Natural killer cell treated with Interleukin-12 subunit alpha and Interleukin-12 subunit beta and Interleukin-15 and Interleukin-18, amount 100 ng/mL, for 72 hours (primary cell): ENCODE measurements at regions not wholly inside any gene's neighbourhood (a gene's known extent, or its start where the extent isn't known, plus 50 kb on each side); places are given as distances from the start of the nearest gene placed in this dataset.
"Not testable (repeated sequence)": the region's sequence is repeated elsewhere in the genome, so short reads cannot be mapped to it uniquely, and the experiment has no call there.

ENCODE experiments used
- ATAC-seq, 2 donors: fragments of 150-1000 bp; cut with Tn5 transposase in 1 of 2; sonication (Bioruptor Pico), chemical (Tn5 transposase) in 1 of 2; 2 replicates each; pipeline ENCODE4 v1.10.0; 2021
- DNase-seq: peaks from one replicate; pipeline ENCODE4 v3.0.0; 2022; ENCODE audit warnings: low spot score
- H3K27ac Mint-ChIP-seq, 2 donors: 1 replicate in 1 of 2; 2 replicates in 1 of 2; pipeline ENCODE4 v1.8.0; 2022; ENCODE audit warnings: mixed read lengths in 2 of 2, mild to moderate bottlenecking in 1 of 2, moderate library complexity in 1 of 2
- H3K27me3 Mint-ChIP-seq, 2 donors: 1 replicate in 1 of 2; 2 replicates in 1 of 2; pipeline ENCODE4 v1.8.0; 2022; ENCODE audit warnings: mixed read lengths in 2 of 2
- H3K36me3 Mint-ChIP-seq: one replicate; pipeline ENCODE4 v1.8.0; 2022; ENCODE audit warnings: mixed read lengths
- H3K4me1 Mint-ChIP-seq, 2 donors: 1 replicate in 1 of 2; 2 replicates in 1 of 2; pipeline ENCODE4 v1.8.0; 2022; ENCODE audit warnings: low read depth in 2 of 2, mixed read lengths in 2 of 2, mild to moderate bottlenecking in 1 of 2
- H3K4me3 Mint-ChIP-seq: one replicate; pipeline ENCODE4 v1.8.0; 2022; ENCODE audit warnings: mixed read lengths
- H3K9me3 Mint-ChIP-seq: 2 replicates; pipeline ENCODE4 v1.8.0; 2022; ENCODE audit warnings: mixed read lengths

- H3K36me3 Mint-ChIP-seq = no peaks in the 10 kb centered on the region
- H3K4me3 Mint-ChIP-seq = no peak overlapping the region
- ATAC-seq (no peak), DNase-seq (no peak)
- H3K27ac Mint-ChIP-seq = no peak overlapping the region
- H3K27me3 Mint-ChIP-seq = peaks cover 26 to 43% of the 10 kb centered on the region in 2 donors
- H3K4me1 Mint-ChIP-seq = no peaks in the 10 kb centered on the region
- H3K9me3 Mint-ChIP-seq = no peaks in the 10 kb centered on the region
Observed at GRCh38 chr19:30682999-30683536, 310.9 kb downstream of the ZNF536 start.

- ATAC-seq (no peak), DNase-seq (no peak)
- Mint-ChIP-seq H3K27ac (no peak overlapping the region), H3K27me3 (peaks cover 24 to 36% of the 10 kb centered on the region in 2 donors), H3K36me3 (no peaks in the 10 kb centered on the region), H3K9me3 (no peaks in the 10 kb centered on the region), H3K4me3 (no peak overlapping the region), H3K4me1 (no peaks in the 10 kb centered on the region)
Observed at GRCh38 chr19:30682146-30682998, 310.2 kb downstream of the ZNF536 start.

GRCh38 chr19:30681162-30682100, 309.2 kb downstream of the ZNF536 start:
- H3K36me3 Mint-ChIP-seq = no peaks in the 10 kb centered on the region
- H3K4me3 Mint-ChIP-seq = no peak overlapping the region
- H3K27ac Mint-ChIP-seq = no peak overlapping the region
- no peaks in the 10 kb centered on the region for H3K4me1 Mint-ChIP-seq
- DNase-seq (no peak), ATAC-seq (no peak)
- peaks cover 19 to 28% of the 10 kb centered on the region in 2 donors for H3K27me3 Mint-ChIP-seq
- H3K9me3 Mint-ChIP-seq = no peaks in the 10 kb centered on the region

- H3K4me1 Mint-ChIP-seq, H3K27ac Mint-ChIP-seq, H3K36me3 Mint-ChIP-seq, H3K9me3 Mint-ChIP-seq, H3K4me3 Mint-ChIP-seq, ATAC-seq, DNase-seq: not testable (repeated sequence)
- peaks cover 11 to 20% of the 10 kb centered on the region in 2 donors for H3K27me3 Mint-ChIP-seq
Observed at GRCh38 chr19:30680399-30680798, 308.2 kb downstream of the ZNF536 start.

- ATAC-seq (no peak), DNase-seq (no peak)
- Mint-ChIP-seq H3K36me3 (no peaks in the 10 kb centered on the region), H3K4me3 (no peak overlapping the region), H3K9me3 (no peaks in the 10 kb centered on the region), H3K27me3 (peaks cover 11 to 15% of the 10 kb centered on the region in 2 donors), H3K4me1 (no peaks in the 10 kb centered on the region), H3K27ac (no peak overlapping the region)
Observed at GRCh38 chr19:30679789-30680188, 307.6 kb downstream of the ZNF536 start.

GRCh38 chr19:30679153-30679702, 307.0 kb downstream of the ZNF536 start:
- Mint-ChIP-seq H3K27ac (no peak overlapping the region), H3K36me3 (no peaks in the 10 kb centered on the region), H3K4me3 (no peak overlapping the region), H3K27me3 (peaks cover 10 to 17% of the 10 kb centered on the region in 2 donors), H3K9me3 (no peaks in the 10 kb centered on the region), H3K4me1 (no peaks in the 10 kb centered on the region)
- ATAC-seq = no peak
- no peak for DNase-seq

- no peaks in the 10 kb centered on the region for H3K4me1 Mint-ChIP-seq
Observed at GRCh38 chr19:30678168-30678567, 306.0 kb downstream of the ZNF536 start.

GRCh38 chr19:30677702-30678101, 305.5 kb downstream of the ZNF536 start:
- H3K36me3 Mint-ChIP-seq = no peaks in the 10 kb centered on the region
- DNase-seq (no peak), ATAC-seq (no peak)
- H3K4me1 Mint-ChIP-seq = no peaks in the 10 kb centered on the region
- H3K4me3 Mint-ChIP-seq = no peak overlapping the region
- peaks cover 7 to 16% of the 10 kb centered on the region in 2 donors for H3K27me3 Mint-ChIP-seq
- no peaks in the 10 kb centered on the region for H3K9me3 Mint-ChIP-seq
- no peak overlapping the region for H3K27ac Mint-ChIP-seq

More at GRCh38 chr19:30678168-30678567, 306.0 kb downstream of the ZNF536 start:
- no peak overlapping the region for H3K4me3 Mint-ChIP-seq
- no peaks in the 10 kb centered on the region for H3K36me3 Mint-ChIP-seq
- H3K27ac Mint-ChIP-seq = no peak overlapping the region
- ATAC-seq (no peak), DNase-seq (no peak)
- peaks cover 10 to 19% of the 10 kb centered on the region in 2 donors for H3K27me3 Mint-ChIP-seq
- H3K9me3 Mint-ChIP-seq = no peaks in the 10 kb centered on the region

GRCh38 chr19:30676990-30677679, 305.0 kb downstream of the ZNF536 start:
- H3K4me1 Mint-ChIP-seq = no peaks in the 10 kb centered on the region
- DNase-seq (no peak), ATAC-seq (no peak)
- H3K27me3 Mint-ChIP-seq = peaks cover 6 to 20% of the 10 kb centered on the region in 2 donors
- no peak overlapping the region for H3K27ac Mint-ChIP-seq
- no peaks in the 10 kb centered on the region for H3K36me3 Mint-ChIP-seq
- H3K9me3 Mint-ChIP-seq = no peaks in the 10 kb centered on the region
- H3K4me3 Mint-ChIP-seq = no peak overlapping the region

- no peak overlapping the region for H3K27ac Mint-ChIP-seq
- H3K9me3 Mint-ChIP-seq = no peaks in the 10 kb centered on the region
- no peak overlapping the region for H3K4me3 Mint-ChIP-seq
- H3K4me1 Mint-ChIP-seq = no peaks in the 10 kb centered on the region
- ATAC-seq (no peak), DNase-seq (no peak)
- H3K36me3 Mint-ChIP-seq = no peaks in the 10 kb centered on the region
- H3K27me3 Mint-ChIP-seq = peaks cover 12 to 20% of the 10 kb centered on the region in 2 donors
Observed at GRCh38 chr19:30675086-30675485, 302.9 kb downstream of the ZNF536 start.

GRCh38 chr19:30674656-30675055, 302.5 kb downstream of the ZNF536 start:
- H3K36me3 Mint-ChIP-seq = no peaks in the 10 kb centered on the region
- no peaks in the 10 kb centered on the region for H3K4me1 Mint-ChIP-seq
- no peak overlapping the region for H3K27ac Mint-ChIP-seq
- ATAC-seq (no peak), DNase-seq (no peak)
- no peak overlapping the region for H3K4me3 Mint-ChIP-seq
- no peaks in the 10 kb centered on the region for H3K9me3 Mint-ChIP-seq
- peaks cover 13 to 20% of the 10 kb centered on the region in 2 donors for H3K27me3 Mint-ChIP-seq

- H3K36me3 Mint-ChIP-seq = no peaks in the 10 kb centered on the region
- ATAC-seq = no peak
- H3K27ac Mint-ChIP-seq = no peak overlapping the region
- peaks cover 15 to 20% of the 10 kb centered on the region in 2 donors for H3K27me3 Mint-ChIP-seq
- H3K4me1 Mint-ChIP-seq = no peaks in the 10 kb centered on the region
- H3K4me3 Mint-ChIP-seq = no peak overlapping the region
- no peak for DNase-seq
- no peaks in the 10 kb centered on the region for H3K9me3 Mint-ChIP-seq
Observed at GRCh38 chr19:30673336-30673735, 301.2 kb downstream of the ZNF536 start.

GRCh38 chr19:30672926-30673325, 300.7 kb downstream of the ZNF536 start:
- no peak overlapping the region for H3K27ac Mint-ChIP-seq
- H3K36me3 Mint-ChIP-seq = no peaks in the 10 kb centered on the region
- ATAC-seq = no peak
- H3K4me3 Mint-ChIP-seq = no peak overlapping the region
- H3K4me1 Mint-ChIP-seq = no peaks in the 10 kb centered on the region
- DNase-seq = no peak
- H3K9me3 Mint-ChIP-seq = no peaks in the 10 kb centered on the region
- peaks cover 15 to 20% of the 10 kb centered on the region in 2 donors for H3K27me3 Mint-ChIP-seq
